CD4-positive, alpha-beta memory T cell (primary cell): ENCODE measurements at regions not wholly inside any gene's neighbourhood (a gene's known extent, or its start where the extent isn't known, plus 50 kb on each side); places are given as distances from the start of the nearest gene placed in this dataset.

ENCODE experiments used
- CTCF ChIA-PET: fragments of 350-600 bp; sonication (Branson Sonifier 250); formaldehyde crosslinking; loops from one replicate; lab custom pipeline; 2021; ENCODE audit warnings: inconsistent platforms; ENCODE audit not compliant: partially characterized antibody; lab: Charles Lee
- POLR2A ChIA-PET: fragments of 350-600 bp; sonication (Branson Sonifier 250); formaldehyde crosslinking; loops from one replicate; lab custom pipeline; 2021; ENCODE audit not compliant: partially characterized antibody; lab: Charles Lee
- DNase-seq, 5 donors: peaks; one replicate each; pipeline versions ENCODE4 v3.0.0 to v3.0.0-alpha.2; 2020 to 2022; ENCODE audit warnings: mixed read lengths in 1 of 5
- H3K27ac ChIP-seq: one replicate; pipeline ENCODE4 v1.7.0; 2013; ENCODE audit warnings: low read depth, low read length
- H3K27me3 ChIP-seq: 2 replicates; pipeline ENCODE4 v1.7.0; 2013; ENCODE audit warnings: mild to moderate bottlenecking, low read length, moderate library complexity; ENCODE audit not compliant: insufficient read depth
- H3K36me3 ChIP-seq: 2 replicates; pipeline ENCODE4 v1.7.0; 2013; ENCODE audit warnings: mild to moderate bottlenecking, low read length, moderate library complexity; ENCODE audit not compliant: insufficient read depth
- H3K4me1 ChIP-seq: 2 replicates; pipeline ENCODE4 v1.7.0; 2013; ENCODE audit warnings: mild to moderate bottlenecking, low read length, moderate library complexity; ENCODE audit not compliant: insufficient read depth
- H3K4me3 ChIP-seq, 2 donors: one replicate each; pipeline ENCODE4 v1.7.0; 2013; ENCODE audit warnings: low read length in 2 of 2, mild to moderate bottlenecking in 1 of 2
- H3K9me3 ChIP-seq, 2 donors: one replicate each; pipeline ENCODE4 v1.7.0; 2013; ENCODE audit warnings: low read length in 2 of 2, control low read depth in 1 of 2; ENCODE audit not compliant: control insufficient read depth in 1 of 2
- H3K27ac Mint-ChIP-seq, 7 donors: one replicate each; pipeline ENCODE4 v1.8.0; 2020 to 2021; ENCODE audit warnings: mixed read lengths in 7 of 7, mild to moderate bottlenecking in 6 of 7, inconsistent platforms in 3 of 7, moderate library complexity in 3 of 7
- H3K27me3 Mint-ChIP-seq, 2 donors: one replicate each; pipeline ENCODE4 v1.8.0; 2020 to 2021; ENCODE audit warnings: mixed read lengths in 2 of 2
- H3K36me3 Mint-ChIP-seq, 2 donors: one replicate each; pipeline ENCODE4 v1.8.0; 2020 to 2021; ENCODE audit warnings: mixed read lengths in 2 of 2, inconsistent platforms in 1 of 2, mild to moderate bottlenecking in 1 of 2
- H3K4me1 Mint-ChIP-seq, 4 donors: one replicate each; pipeline ENCODE4 v1.8.0; 2020 to 2021; ENCODE audit warnings: mixed read lengths in 4 of 4, mild to moderate bottlenecking in 1 of 4
- H3K4me3 Mint-ChIP-seq, 8 donors: one replicate each; pipeline ENCODE4 v1.8.0; 2020 to 2021; ENCODE audit warnings: mixed read lengths in 8 of 8, mild to moderate bottlenecking in 7 of 8, moderate library complexity in 6 of 8, inconsistent platforms in 3 of 8
- H3K9me3 Mint-ChIP-seq, 8 donors: one replicate each; pipeline ENCODE4 v1.8.0; 2020 to 2021; ENCODE audit warnings: mixed read lengths in 8 of 8, mild to moderate bottlenecking in 5 of 8, inconsistent platforms in 3 of 8, moderate library complexity in 1 of 8
- intact Hi-C: fragments of 100-400 bp; cut with micrococcal nuclease; formaldehyde crosslinking; loops from one replicate; pipeline ENCODE4 v1.15.1; 2023

DNA sequence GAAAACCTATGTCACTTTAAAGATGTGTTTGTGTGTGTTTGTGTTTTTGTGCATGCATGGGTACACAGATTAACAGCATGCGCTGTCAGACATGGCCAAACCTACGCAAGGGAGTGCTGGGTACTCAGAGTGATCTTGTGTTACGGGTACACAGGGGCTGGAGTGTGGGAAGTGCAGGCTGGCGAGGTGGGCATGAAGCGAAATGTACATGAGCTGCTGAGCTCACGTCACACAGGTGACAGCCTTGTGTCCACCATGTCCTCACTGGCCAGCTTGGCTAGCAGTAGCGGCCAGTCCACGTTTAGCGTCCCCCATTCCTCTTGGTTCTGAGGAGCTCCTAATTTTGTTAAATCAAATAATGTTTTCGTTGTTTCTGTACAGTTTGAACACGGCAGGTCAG lies 979.7 kb upstream of the TMEM132C start:
- no peaks in the 10 kb centered on the region for H3K36me3 Mint-ChIP-seq

DNA sequence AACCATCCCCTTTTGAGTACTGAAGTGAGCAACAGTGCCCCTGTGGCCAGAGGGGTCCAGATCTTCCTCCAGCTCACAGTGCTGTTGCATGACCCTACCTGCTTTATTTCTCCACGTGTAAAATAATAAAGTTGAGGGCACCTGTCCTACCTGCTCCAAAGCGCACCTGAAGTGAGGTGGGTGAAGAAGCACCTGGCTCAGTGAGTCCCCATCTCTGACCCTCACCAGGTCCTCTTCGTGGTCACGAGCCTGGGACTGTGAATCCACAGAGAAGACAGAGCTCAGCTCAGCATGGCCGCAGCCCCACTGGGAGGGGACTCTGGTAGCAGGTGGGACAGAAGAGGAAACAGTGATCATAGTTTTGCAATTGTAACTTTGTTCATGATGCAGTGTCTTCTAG lies 976.7 kb upstream of the TMEM132C start:
- no peak overlapping the region for H3K27ac ChIP-seq
- no peaks in the 10 kb centered on the region for H3K9me3 ChIP-seq
- Mint-ChIP-seq H3K27ac (no peak overlapping the region), H3K9me3 (no peaks in the 10 kb centered on the region), H3K4me1 (peaks cover 0 to under 1% (median 0%) of the 10 kb centered on the region in 4 donors), H3K36me3 (no peaks in the 10 kb centered on the region), H3K4me3 (no peak overlapping the region), H3K27me3 (peaks cover 0 to 2% of the 10 kb centered on the region in 2 donors)
- intact Hi-C loops: no loop called here
- ChIA-PET POLR2A (no interaction called here), CTCF (interaction anchor here (1.8 to 3.7 kb wide), 2 partner anchors 8 to 181 kb away, joined by 5 to 18 read pairs; no protein-coding TSS in a partner anchor)
- H3K4me1 ChIP-seq: no peaks in the 10 kb centered on the region
- no peaks in the 10 kb centered on the region for H3K36me3 ChIP-seq
- no peak overlapping the region for H3K4me3 ChIP-seq
- H3K27me3 ChIP-seq: no peaks in the 10 kb centered on the region
- DNase-seq: no peak

More for the DNA sequence above, 979.7 kb upstream of the TMEM132C start:
- DNase-seq: no peak
- Mint-ChIP-seq H3K9me3 (no peaks in the 10 kb centered on the region), H3K27ac (no peak overlapping the region), H3K27me3 (peaks cover 0 to 2% of the 10 kb centered on the region in 2 donors), H3K4me1 (peaks cover 0 to 3% (median 0%) of the 10 kb centered on the region in 4 donors), H3K4me3 (no peak overlapping the region)
- ChIA-PET POLR2A (no interaction called here), CTCF (no interaction called here)
- no peaks in the 10 kb centered on the region for H3K9me3 ChIP-seq
- H3K36me3 ChIP-seq: no peaks in the 10 kb centered on the region
- intact Hi-C loops: no loop called here
- no peak overlapping the region for H3K4me3 ChIP-seq
- H3K4me1 ChIP-seq: no peaks in the 10 kb centered on the region
- H3K27ac ChIP-seq: no peak overlapping the region
- H3K27me3 ChIP-seq: no peaks in the 10 kb centered on the region

- intact Hi-C loops: loop anchor here (1.0 kb wide), 1 partner anchor 184 kb away; no protein-coding TSS in a partner anchor
- no peaks in the 10 kb centered on the region for H3K4me1 ChIP-seq
- H3K4me3 ChIP-seq: no peak overlapping the region
- H3K27me3 ChIP-seq: no peaks in the 10 kb centered on the region
- CTCF ChIA-PET: interaction anchor here (1.1 to 3.7 kb wide), 3 partner anchors 10 to 185 kb away, joined by 4 to 25 read pairs (median 18); no protein-coding TSS in a partner anchor
- no peak overlapping the region for H3K27ac Mint-ChIP-seq
- no peak overlapping the region for H3K27ac ChIP-seq
- H3K36me3 ChIP-seq: no peaks in the 10 kb centered on the region
- DNase-seq: no peak
- peaks cover 2% of the 10 kb centered on the region in 2 donors for H3K27me3 Mint-ChIP-seq
- H3K4me3 Mint-ChIP-seq: no peak overlapping the region
- no peaks in the 10 kb centered on the region for H3K9me3 ChIP-seq
- H3K36me3 Mint-ChIP-seq: no peaks in the 10 kb centered on the region
- H3K9me3 Mint-ChIP-seq: no peaks in the 10 kb centered on the region
- POLR2A ChIA-PET: no interaction called here
- no peaks in the 10 kb centered on the region for H3K4me1 Mint-ChIP-seq
Observed at GRCh38 chr12:127292736-127293135, 974.2 kb upstream of the TMEM132C start.

DNA sequence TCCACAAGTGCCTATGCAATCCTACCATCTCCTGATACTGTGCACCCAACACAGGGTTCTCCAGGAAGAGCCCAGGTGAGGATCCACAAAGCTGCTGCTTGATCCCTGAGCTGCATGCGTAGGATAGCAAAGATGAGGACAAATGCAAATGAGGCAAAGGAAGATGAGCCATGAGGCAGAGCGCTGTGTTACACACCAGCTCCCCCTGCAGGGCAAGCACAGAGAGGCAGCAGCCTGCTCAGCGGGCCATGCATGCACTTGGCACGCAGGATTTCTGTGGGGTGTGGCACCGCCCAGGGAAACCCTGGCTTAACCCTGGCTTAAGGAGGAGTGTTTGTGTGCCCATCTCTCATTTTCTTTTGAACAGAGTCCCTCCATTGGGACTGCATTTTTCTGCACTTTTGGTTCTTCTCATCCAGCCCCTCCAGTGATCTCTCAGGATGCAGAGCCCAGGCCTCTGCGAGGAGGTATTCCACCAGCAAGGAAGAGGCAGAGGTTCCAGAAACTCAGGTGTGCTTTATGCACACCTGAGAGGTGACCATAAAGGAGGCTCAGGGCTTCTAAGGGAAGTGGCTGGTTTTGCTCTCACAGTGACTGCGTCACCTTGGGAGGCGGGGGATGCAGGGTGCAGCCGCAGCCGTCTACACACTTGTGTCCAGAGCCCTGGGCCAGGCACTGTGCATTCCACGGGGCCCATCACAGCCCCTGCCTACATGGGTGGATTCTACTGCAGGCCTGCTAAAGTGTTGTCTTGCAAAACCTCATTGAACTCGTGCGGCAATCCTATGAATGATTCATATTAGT lies 973.3 kb upstream of the TMEM132C start:
- H3K4me1 ChIP-seq: no peaks in the 10 kb centered on the region
- H3K27me3 ChIP-seq: no peaks in the 10 kb centered on the region
- no peaks in the 10 kb centered on the region for H3K9me3 Mint-ChIP-seq
- ChIA-PET POLR2A (no interaction called here), CTCF (interaction anchor here (1.1 to 3.7 kb wide), 3 partner anchors 9 to 186 kb away, joined by 4 to 25 read pairs (median 18); no protein-coding TSS in a partner anchor)
- peaks cover 2% of the 10 kb centered on the region in 2 donors for H3K27me3 Mint-ChIP-seq
- H3K9me3 ChIP-seq: no peaks in the 10 kb centered on the region
- H3K36me3 Mint-ChIP-seq: no peaks in the 10 kb centered on the region
- H3K27ac Mint-ChIP-seq: no peak overlapping the region
- H3K27ac ChIP-seq: no peak overlapping the region
- H3K36me3 ChIP-seq: no peaks in the 10 kb centered on the region
- H3K4me1 Mint-ChIP-seq: no peaks in the 10 kb centered on the region
- intact Hi-C loops: loop anchor here (1.0 kb wide), 1 partner anchor 185 kb away; no protein-coding TSS in a partner anchor
- H3K4me3 Mint-ChIP-seq: no peak overlapping the region
- H3K4me3 ChIP-seq: no peak overlapping the region
- peak in 4 of 5 donors; percentile 4 to 33 (median 24) for DNase-seq

GRCh38 chr12:127294651-127295210 lies 972.2 kb upstream of the TMEM132C start:
- no peak overlapping the region for H3K27ac Mint-ChIP-seq
- no peaks in the 10 kb centered on the region for H3K9me3 Mint-ChIP-seq
- H3K36me3 ChIP-seq: no peaks in the 10 kb centered on the region
- intact Hi-C loops: no loop called here
- no peaks in the 10 kb centered on the region for H3K9me3 ChIP-seq
- DNase-seq: no peak
- POLR2A ChIA-PET: no interaction called here
- H3K27me3 ChIP-seq: no peaks in the 10 kb centered on the region
- H3K36me3 Mint-ChIP-seq: no peaks in the 10 kb centered on the region
- no peaks in the 10 kb centered on the region for H3K4me1 Mint-ChIP-seq
- peaks cover 0 to 2% of the 10 kb centered on the region in 2 donors for H3K27me3 Mint-ChIP-seq
- CTCF ChIA-PET: interaction anchor here (1.2 kb wide), 1 partner anchor 186 kb away, joined by 6 read pairs; no protein-coding TSS in a partner anchor
- no peaks in the 10 kb centered on the region for H3K4me1 ChIP-seq
- peak overlapping the region in 1 of 8 donors; percentile 29 for H3K4me3 Mint-ChIP-seq
- H3K4me3 ChIP-seq: no peak overlapping the region
- no peak overlapping the region for H3K27ac ChIP-seq

GRCh38 chr12:127295630-127296029 lies 971.3 kb upstream of the TMEM132C start:
- Mint-ChIP-seq H3K4me1 (no peaks in the 10 kb centered on the region), H3K4me3 (no peak overlapping the region), H3K27ac (no peak overlapping the region), H3K27me3 (peaks cover 0 to 2% of the 10 kb centered on the region in 2 donors), H3K9me3 (no peaks in the 10 kb centered on the region), H3K36me3 (no peaks in the 10 kb centered on the region)
- Histone ChIP-seq H3K36me3 (no peaks in the 10 kb centered on the region), H3K4me3 (no peak overlapping the region), H3K27ac (no peak overlapping the region), H3K4me1 (no peaks in the 10 kb centered on the region), H3K9me3 (no peaks in the 10 kb centered on the region), H3K27me3 (no peaks in the 10 kb centered on the region)
- no peak for DNase-seq
- ChIA-PET CTCF (interaction anchor here (1.2 kb wide), 1 partner anchor 187 kb away, joined by 6 read pairs; no protein-coding TSS in a partner anchor), POLR2A (no interaction called here)
- intact Hi-C loops: no loop called here

DNA sequence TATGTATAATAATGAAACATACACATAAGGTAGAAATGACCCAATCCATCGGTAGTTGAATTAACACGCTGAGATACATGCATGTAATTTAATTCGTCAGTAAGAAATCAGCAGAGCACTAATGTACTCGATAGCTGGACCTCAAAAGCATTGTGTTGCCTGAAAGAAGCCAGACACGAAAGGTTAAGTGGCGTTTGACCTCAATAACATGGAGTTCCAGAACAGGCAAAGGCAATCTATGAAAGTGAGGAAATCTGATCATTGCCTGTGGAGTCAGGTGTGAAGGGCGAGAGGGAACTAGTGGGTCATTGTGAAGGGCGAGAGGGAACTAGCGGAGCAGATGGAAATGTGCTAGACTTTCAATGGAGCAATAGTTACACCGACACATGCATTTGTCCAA lies 970.4 kb upstream of the TMEM132C start:
- POLR2A ChIA-PET: no interaction called here
- no peak overlapping the region for H3K27ac Mint-ChIP-seq
- Histone ChIP-seq H3K36me3 (no peaks in the 10 kb centered on the region), H3K4me3 (no peak overlapping the region), H3K4me1 (no peaks in the 10 kb centered on the region), H3K27ac (no peak overlapping the region), H3K27me3 (no peaks in the 10 kb centered on the region), H3K9me3 (no peaks in the 10 kb centered on the region)
- no peak for DNase-seq
- no peaks in the 10 kb centered on the region for H3K4me1 Mint-ChIP-seq
- intact Hi-C loops: no loop called here
- H3K36me3 Mint-ChIP-seq: no peaks in the 10 kb centered on the region
- peaks cover 2% of the 10 kb centered on the region in 2 donors for H3K27me3 Mint-ChIP-seq
- no peak overlapping the region for H3K4me3 Mint-ChIP-seq
- CTCF ChIA-PET: interaction anchor here (0.9 kb wide), 1 partner anchor 17 kb away, joined by 3 read pairs; no protein-coding TSS in a partner anchor
- H3K9me3 Mint-ChIP-seq: no peaks in the 10 kb centered on the region
